ENCODE measurements at regions not wholly inside any gene's neighbourhood (a gene's known extent, or its start where the extent isn't known, plus 50 kb on each side); places are given as distances from the start of the nearest gene placed in this dataset.

- no peak for DNase-seq (ENCODE audit: low read depth in 2 of 3, low spot score in 2 of 3)
Observed at GRCh38 chr14:34025325-34026017, 74.6 kb upstream of the EGLN3 start.

- no peak for DNase-seq (ENCODE audit: low read depth in 2 of 3, low spot score in 2 of 3)
Observed at GRCh38 chr14:34024768-34025144, 73.9 kb upstream of the EGLN3 start.

DNA sequence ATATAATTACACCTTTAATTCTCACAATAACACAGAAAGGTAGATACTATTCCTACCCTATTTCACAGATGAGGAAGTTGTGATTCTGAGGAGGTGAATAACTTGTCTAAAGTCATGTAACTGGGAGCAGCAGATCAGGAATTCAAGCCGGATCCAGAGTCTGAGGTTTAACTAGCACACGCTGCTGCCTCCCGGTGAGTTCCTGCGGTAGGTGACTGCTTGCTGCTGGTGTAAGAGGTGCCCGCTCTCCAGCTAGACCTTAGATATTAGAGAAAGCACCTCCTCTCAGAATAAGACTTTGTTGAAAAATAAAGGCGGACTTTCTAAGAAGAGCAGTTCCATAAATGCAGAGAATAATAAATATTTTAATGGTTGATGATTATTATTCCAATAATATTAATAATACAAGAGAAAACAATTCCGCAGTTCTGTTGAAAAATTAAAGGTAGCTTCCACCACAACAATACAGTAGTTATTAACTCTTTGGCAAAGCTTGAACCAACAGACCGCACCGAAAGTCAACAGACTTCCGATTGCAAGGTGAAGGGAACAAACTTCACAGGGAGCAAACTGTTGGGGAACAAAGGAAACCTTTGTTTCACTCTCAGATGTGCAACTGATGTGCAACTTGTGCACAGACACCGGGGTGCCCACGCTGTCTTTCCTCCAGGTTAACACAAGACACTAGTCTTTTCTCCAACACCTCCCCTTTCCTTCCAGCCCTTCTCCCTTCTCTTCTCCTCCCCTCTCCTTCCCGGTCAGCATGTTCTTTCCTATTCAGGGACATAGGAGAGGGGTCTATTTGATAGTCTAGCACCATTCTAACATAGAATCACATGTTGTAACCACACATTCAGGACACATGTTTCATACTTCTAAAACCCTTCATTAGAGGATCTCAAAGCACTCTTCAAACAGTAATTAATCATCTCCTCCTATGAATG, 73.2 kb upstream of the EGLN3 start:
- DNase-seq (ENCODE audit: low read depth in 2 of 3, low spot score in 2 of 3): no peak

DNA sequence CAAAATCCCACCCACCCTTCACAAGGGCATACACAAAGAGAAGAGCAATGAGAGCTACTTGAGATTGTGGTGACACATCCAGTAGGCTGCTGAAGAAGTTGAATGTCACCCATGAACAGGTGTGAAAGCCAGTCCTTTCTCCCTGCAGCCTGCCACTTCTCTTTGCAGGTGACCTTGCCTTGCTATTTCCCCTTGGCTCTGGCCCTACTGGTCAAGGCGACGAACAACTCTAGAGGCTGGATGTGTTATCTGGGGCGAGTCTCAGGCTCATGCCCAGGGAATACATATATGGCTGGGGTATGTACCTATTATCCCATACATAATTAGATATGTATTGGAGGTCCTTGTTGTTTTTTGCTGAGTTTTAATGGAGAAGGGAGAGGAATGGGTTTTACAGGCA, 70.2 kb upstream of the EGLN3 start:
- DNase-seq (ENCODE audit: low read depth in 2 of 3, low spot score in 2 of 3): no peak

- DNase-seq (ENCODE audit: low read depth in 2 of 3, low spot score in 2 of 3): no peak
Observed at GRCh38 chr14:34020014-34020413, 69.1 kb upstream of the EGLN3 start.

DNA sequence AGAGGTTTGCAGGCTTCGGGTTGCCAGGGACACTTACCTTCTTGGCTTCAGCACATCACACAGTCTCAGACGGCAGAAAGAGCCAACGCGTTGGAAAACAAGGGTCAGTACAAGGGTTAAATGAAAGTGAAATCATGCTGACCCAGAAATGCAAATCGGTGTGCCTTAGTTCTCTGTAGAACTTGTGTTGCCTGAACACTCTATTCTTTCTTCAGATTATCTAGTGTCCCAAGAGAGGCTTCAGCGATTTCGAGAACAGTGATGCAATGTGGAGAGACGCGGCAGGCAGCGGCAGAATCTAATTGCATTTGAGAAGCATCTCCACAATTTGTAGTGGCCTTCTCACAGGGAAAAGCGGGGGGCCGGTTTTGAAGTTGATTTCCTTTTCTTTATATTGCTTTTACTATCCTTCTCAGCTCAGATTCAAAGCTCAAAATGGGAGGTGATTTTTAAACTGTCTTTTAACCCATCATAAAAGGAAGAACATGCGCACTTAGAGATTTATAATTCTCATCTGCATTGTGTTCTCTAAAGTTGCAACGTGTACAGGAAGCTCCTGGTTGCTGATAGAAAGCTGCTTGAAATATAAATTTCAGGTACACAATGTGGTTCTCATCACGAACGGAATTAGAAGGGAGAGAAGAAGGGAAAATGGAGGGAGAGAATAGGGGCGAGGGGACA, 67.8 kb upstream of the EGLN3 start:
- no peak for DNase-seq (ENCODE audit: low read depth in 2 of 3, low spot score in 2 of 3)

GRCh38 chr14:34018125-34018524, 67.3 kb upstream of the EGLN3 start:
- no peak for DNase-seq (ENCODE audit: low read depth in 2 of 3, low spot score in 2 of 3)

DNA sequence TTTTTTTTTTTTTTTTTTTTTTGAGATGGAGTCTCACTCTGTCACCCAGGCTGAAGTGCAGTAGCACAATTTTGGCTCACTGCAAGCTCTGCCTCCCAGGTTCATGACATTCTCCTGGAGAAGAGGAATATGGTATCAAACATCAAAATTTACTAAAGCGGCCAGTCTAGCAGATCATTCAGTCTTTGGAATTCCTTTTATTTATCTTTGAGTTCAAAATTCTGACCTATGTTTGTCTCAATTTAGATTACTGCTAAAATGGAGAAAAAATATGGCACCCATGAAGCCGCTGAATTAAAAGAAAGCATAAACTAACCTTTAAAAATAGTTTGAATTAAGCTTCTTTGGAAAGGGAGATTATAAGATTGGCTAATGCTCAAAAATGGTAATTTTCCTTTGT, 64.5 kb upstream of the EGLN3 start:
- no peak for DNase-seq (ENCODE audit: low read depth in 2 of 3, low spot score in 2 of 3)

- no peak for DNase-seq (ENCODE audit: low read depth in 2 of 3, low spot score in 2 of 3)
Observed at GRCh38 chr14:34014936-34015335, 64.1 kb upstream of the EGLN3 start.

- no peak for DNase-seq (ENCODE audit: low read depth in 2 of 3, low spot score in 2 of 3)
Observed at GRCh38 chr14:34013721-34014060, 62.8 kb upstream of the EGLN3 start.

DNA sequence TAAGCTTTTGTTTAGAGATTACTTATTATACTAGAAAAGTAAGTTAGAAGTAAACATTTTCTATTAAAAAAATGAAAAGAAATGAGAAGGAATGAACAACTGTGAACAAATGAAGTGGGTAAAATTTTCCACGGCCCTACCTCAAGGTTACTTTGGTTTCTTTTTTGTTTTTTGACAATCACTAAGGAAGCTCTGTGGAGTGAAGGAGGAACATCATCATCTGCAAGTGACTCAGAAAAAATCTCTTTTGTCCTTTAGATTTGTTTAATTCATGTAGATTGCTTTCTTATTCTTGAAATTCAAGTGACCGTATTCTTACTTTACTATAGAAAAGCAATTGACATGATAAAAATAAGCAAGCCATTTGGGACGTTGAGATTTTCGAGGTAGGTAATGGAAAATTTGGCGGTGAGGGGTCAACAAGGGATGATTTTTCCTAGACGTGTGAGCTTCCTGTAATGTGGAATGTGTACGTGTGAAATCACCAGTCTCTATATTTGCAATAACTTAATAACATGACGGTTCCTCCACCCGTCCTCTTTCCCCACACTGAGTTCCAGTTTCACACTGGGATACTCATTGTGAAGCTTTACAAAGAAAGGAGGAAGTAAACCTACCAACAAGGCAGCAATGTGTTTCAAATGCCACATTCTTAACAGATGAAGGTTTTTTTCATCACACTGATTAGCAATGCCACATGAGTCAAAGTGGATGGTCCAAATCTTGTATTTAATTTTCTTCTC, 62.3 kb upstream of the EGLN3 start:
- DNase-seq (ENCODE audit: low read depth in 2 of 3, low spot score in 2 of 3): no peak

DNA sequence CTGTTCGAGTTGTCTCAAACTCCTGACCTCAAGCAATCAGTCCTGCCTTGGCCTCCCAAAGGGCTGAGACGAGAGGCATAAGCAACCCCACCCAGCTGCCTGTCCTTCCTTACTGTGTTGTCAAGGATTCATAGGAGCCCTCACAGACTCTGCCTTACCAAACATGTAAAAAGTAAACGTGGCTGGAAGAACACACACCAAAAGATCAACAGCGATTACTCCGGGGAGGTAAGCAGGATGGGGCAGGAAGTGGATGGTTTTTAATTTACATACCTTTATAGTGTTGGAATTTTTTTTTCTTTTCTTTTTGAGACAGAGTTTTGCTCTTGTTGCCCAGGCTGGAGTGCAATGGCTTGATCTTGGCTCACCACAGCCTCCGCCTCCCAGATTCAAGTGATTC, 61.5 kb upstream of the EGLN3 start:
- DNase-seq (ENCODE audit: low read depth in 2 of 3, low spot score in 2 of 3): no peak

DNA sequence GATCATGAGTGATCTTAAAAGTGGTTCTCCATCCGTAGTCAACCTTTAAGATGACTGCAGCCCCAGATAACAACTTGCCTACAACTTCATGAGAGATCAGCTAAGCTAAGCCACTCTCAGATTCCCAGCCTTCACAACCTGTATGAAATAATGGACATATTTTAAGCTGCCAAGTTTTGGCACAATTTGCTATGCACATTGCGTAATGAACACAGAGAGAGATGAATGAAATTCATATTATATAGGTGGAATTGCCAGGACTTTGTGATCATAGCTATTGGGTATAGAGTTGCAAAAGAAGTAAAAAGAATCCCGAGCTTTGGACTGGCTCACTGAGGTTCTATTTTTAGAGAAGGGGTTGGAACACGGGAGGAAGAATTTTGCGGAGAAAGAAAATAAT, 59.1 kb upstream of the EGLN3 start:
- no peak for DNase-seq (ENCODE audit: low read depth in 2 of 3, low spot score in 2 of 3)

DNA sequence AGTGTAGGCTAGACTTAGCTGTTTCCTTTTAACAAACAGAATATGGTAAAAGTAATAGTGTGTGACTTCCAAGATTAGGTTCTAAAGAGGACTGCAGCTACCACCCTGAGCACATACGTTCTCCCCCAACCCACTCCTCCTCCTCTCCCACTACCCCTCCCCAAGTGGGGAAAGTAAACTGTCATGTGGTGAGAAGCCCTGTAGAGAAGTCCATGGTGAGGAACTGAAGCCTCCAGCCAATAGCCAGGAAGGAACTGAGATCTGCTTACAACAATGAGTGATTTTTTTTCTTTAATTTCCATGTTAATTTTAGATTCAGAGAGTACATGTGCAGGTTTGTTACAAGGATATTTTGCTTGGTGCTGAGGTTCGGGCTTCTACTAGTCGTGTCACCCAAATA, 57.0 kb upstream of the EGLN3 start:
- DNase-seq (ENCODE audit: low read depth in 2 of 3, low spot score in 2 of 3): no peak

GRCh38 chr14:34005901-34006300, 55.0 kb upstream of the EGLN3 start:
- no peak for DNase-seq (ENCODE audit: low read depth in 2 of 3, low spot score in 2 of 3)

DNA sequence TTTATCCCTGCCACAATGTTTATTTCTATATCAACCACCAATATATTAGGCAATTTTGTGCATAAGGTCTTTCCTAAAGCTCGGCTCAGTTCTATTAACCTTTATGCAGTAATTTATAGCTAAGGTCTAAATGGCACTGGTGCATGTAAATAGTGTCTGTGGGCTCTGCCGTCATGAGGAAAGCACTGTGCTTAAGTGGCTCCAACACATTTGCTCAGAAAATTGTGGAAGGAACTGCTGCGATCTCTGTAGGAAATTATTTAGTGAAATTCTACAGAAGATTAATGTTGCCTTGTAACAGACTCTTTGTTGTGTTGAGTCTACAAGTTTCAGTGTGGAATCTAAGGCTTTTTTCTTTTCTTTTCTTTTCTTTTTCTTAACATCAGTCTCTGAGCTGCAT, 54.0 kb upstream of the EGLN3 start:
- DNase-seq (ENCODE audit: low read depth in 2 of 3, low spot score in 2 of 3): no peak

DNA sequence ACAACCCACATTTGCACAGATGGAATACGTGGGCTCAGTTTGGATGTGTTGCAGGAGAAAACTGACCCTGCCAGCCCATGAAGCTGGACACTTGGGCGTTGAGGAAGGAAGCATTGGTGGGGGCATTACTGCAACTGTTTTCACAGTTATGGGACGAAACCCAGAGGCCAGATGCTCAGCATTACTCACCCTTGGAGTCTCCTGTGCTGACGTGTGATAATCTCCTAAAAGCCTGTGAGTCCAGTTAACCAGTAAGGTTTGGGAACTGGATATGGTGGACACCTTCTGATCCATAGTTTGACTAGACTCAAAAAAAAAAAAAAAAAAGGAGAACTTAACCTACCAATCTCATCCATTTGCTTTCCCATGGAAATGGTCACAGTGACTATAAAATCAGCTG, 52.8 kb upstream of the EGLN3 start:
- no peak for DNase-seq (ENCODE audit: low read depth in 2 of 3, low spot score in 2 of 3)

DNA sequence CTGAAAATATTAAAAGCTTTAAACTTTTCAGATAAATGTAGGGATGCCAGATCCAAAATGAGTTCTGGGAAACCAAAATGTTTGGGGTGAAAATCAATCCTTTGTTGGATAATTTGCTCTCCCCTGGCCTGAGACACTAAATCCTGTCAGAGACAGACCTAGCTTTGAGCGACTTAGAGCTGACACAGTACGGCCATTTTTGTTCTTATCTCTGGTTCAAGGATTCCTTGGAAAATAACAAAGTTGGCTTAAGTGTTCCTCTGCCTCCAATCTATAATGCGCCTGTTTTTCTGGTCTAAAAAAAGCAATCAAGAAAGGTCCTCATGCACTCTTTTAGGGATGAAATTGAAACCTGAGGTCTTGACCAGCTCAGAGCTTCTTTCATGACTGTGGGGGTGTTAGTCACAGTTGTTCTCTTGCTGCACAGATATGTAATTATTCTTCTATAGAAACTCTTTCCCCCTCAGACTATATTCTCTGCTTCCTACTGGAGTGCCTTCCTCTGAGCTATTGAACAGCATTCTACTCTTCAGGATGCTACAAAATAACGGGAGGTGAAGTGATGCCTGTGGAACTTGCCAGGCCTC, 52.3 kb upstream of the EGLN3 start:
- DNase-seq (ENCODE audit: low read depth in 2 of 3, low spot score in 2 of 3): no peak
